DOHH2 (cell line): ENCODE measurements at regions not wholly inside any gene's neighbourhood (a gene's known extent, or its start where the extent isn't known, plus 50 kb on each side); places are given as distances from the start of the nearest gene placed in this dataset.

Experiments
- H3F3A ChIP-seq: fragments of 200-600 bp; sonication (generic), shearing (Covaris generic); 2 replicates; pipeline ENCODE4 v1.6.0; 2016; ENCODE audit warnings: antibody characterized with exemption, mild to moderate bottlenecking; ENCODE audit not compliant: control insufficient read depth, insufficient read depth
- H3K27ac ChIP-seq: fragments of 200-600 bp; sonication (generic); 2 replicates; pipeline ENCODE4 v1.5.1; 2014; ENCODE audit warnings: low read depth, mild to moderate bottlenecking, low read length, moderate library complexity
- H3K27me3 ChIP-seq: fragments of 200-600 bp; sonication (generic); 2 replicates; pipeline ENCODE4 v1.6.1; 2014; ENCODE audit warnings: mild to moderate bottlenecking, low read length, mixed read lengths; ENCODE audit not compliant: control insufficient read depth
- H3K36me3 ChIP-seq: fragments of 200-600 bp; sonication (generic); 2 replicates; pipeline ENCODE4 v1.6.1; 2014; ENCODE audit warnings: mild to moderate bottlenecking, low read length, moderate library complexity, mixed read lengths; ENCODE audit not compliant: control insufficient read depth
- H3K4me1 ChIP-seq: fragments of 200-600 bp; sonication (generic); 2 replicates; pipeline ENCODE4 v1.6.1; 2014; ENCODE audit warnings: mild to moderate bottlenecking, low read length, mixed read lengths; ENCODE audit not compliant: control insufficient read depth
- H3K4me2 ChIP-seq: fragments of 200-600 bp; sonication (generic); 2 replicates; pipeline ENCODE4 v1.6.0; 2014; ENCODE audit warnings: mild to moderate bottlenecking, low read length, moderate library complexity
- H3K4me3 ChIP-seq: fragments of 200-600 bp; sonication (generic); 2 replicates; pipeline ENCODE4 v1.5.1; 2014; ENCODE audit warnings: mild to moderate bottlenecking, low read length, mixed read lengths
- H3K79me2 ChIP-seq: fragments of 200-600 bp; sonication (generic); 2 replicates; pipeline ENCODE4 v1.6.1; 2014; ENCODE audit warnings: mild to moderate bottlenecking, low read length, mixed read lengths; ENCODE audit not compliant: control insufficient read depth
- H3K9me2 ChIP-seq: fragments of 200-600 bp; sonication (generic); replicated peaks from 2 replicates; pipeline ENCODE4 v1.6.1; 2014; ENCODE audit warnings: mild to moderate bottlenecking, low read length, mixed read lengths; ENCODE audit not compliant: control insufficient read depth
- H3K9me3 ChIP-seq: fragments of 200-600 bp; sonication (generic); 2 replicates; pipeline ENCODE4 v1.6.1; 2014; ENCODE audit warnings: antibody characterized with exemption, low read length, mixed read lengths; ENCODE audit not compliant: control insufficient read depth, insufficient read depth
- H4K20me1 ChIP-seq: fragments of 200-600 bp; sonication (generic); 2 replicates; pipeline ENCODE4 v1.6.0; 2014; ENCODE audit warnings: low read depth, mild to moderate bottlenecking, antibody characterized with exemption, low read length, moderate library complexity; ENCODE audit not compliant: control insufficient read depth, insufficient read depth
- EZH2phosphoT487 ChIP-seq: fragments of 200-600 bp; sonication (generic); IDR thresholded peaks from 2 replicates; pipeline ENCODE4 v1.6.1; 2017; ENCODE audit warnings: borderline replicate concordance, mild to moderate bottlenecking, antibody characterized with exemption, low read length, moderate library complexity, mixed read lengths
- TF ChIP-seq, protein P1 (sequence below): fragments of 200-600 bp; sonication (generic); IDR thresholded peaks from one replicate; pipeline ENCODE4 v1.5.1; 2014; ENCODE audit warnings: antibody characterized with exemption, mild to moderate bottlenecking, low read depth, low read length; ENCODE audit not compliant: poor library complexity, severe bottlenecking

DNA sequence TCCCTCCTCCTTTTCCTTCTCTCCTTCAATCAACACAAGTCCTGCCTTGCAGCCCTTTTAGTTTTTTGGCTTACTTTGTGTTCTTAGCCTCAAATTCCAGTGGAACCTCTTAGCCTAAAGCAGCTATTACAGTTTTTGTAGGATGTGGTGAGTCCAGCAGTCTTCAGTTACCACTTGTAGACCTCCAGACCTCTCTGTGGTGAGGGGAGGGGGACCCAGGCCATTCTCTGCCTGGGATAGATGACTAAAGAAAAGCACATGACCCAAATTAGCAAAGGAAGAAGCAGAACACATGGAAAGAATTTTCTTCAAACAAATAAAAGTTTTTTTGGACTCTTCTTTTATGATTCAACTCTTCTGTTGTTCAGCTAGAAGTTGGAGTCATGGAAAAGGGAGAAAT is 246.5 kb downstream of the HAO1 start:
- no peaks in the 10 kb centered on the region for H3K27me3 ChIP-seq
- no peak for TF ChIP-seq EZH2phosphoT487
- TF ChIP-seq, protein P1, sequence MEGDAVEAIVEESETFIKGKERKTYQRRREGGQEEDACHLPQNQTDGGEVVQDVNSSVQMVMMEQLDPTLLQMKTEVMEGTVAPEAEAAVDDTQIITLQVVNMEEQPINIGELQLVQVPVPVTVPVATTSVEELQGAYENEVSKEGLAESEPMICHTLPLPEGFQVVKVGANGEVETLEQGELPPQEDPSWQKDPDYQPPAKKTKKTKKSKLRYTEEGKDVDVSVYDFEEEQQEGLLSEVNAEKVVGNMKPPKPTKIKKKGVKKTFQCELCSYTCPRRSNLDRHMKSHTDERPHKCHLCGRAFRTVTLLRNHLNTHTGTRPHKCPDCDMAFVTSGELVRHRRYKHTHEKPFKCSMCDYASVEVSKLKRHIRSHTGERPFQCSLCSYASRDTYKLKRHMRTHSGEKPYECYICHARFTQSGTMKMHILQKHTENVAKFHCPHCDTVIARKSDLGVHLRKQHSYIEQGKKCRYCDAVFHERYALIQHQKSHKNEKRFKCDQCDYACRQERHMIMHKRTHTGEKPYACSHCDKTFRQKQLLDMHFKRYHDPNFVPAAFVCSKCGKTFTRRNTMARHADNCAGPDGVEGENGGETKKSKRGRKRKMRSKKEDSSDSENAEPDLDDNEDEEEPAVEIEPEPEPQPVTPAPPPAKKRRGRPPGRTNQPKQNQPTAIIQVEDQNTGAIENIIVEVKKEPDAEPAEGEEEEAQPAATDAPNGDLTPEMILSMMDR = no peak
- H3K4me2 ChIP-seq = no peak overlapping the region
- no peak overlapping the region for H3K27ac ChIP-seq
- no peak overlapping the region for H3K4me3 ChIP-seq
- no peaks in the 10 kb centered on the region for H4K20me1 ChIP-seq
- no peaks in the 10 kb centered on the region for H3K9me2 ChIP-seq
- no peaks in the 10 kb centered on the region for H3K4me1 ChIP-seq
- H3K9me3 ChIP-seq = peaks cover 4% of the 10 kb centered on the region; the same call in 1 of the 2 replicates
- no peaks in the 10 kb centered on the region for H3K36me3 ChIP-seq
- no peaks in the 10 kb centered on the region for H3F3A ChIP-seq
- H3K79me2 ChIP-seq = no peaks in the 10 kb centered on the region

GRCh38 chr20:7695051-7695495 is 245.2 kb downstream of the HAO1 start:
- H3K27me3 ChIP-seq = no peaks in the 10 kb centered on the region
- H4K20me1 ChIP-seq = no peaks in the 10 kb centered on the region
- no peaks in the 10 kb centered on the region for H3K79me2 ChIP-seq
- H3F3A ChIP-seq = no peaks in the 10 kb centered on the region
- H3K4me2 ChIP-seq = no peak overlapping the region
- no peaks in the 10 kb centered on the region for H3K36me3 ChIP-seq
- H3K4me1 ChIP-seq = no peaks in the 10 kb centered on the region
- H3K4me3 ChIP-seq = no peak overlapping the region
- no peak for TF ChIP-seq EZH2phosphoT487
- TF ChIP-seq, protein P1 = no peak
- H3K9me3 ChIP-seq = no peaks in the 10 kb centered on the region
- H3K27ac ChIP-seq = no peak overlapping the region
- H3K9me2 ChIP-seq = no peaks in the 10 kb centered on the region

GRCh38 chr20:7695635-7696034 is 244.6 kb downstream of the HAO1 start:
- Histone ChIP-seq H3K4me1 (no peaks in the 10 kb centered on the region), H3K27ac (no peak overlapping the region), H3K9me3 (no peaks in the 10 kb centered on the region), H3K36me3 (no peaks in the 10 kb centered on the region), H3K79me2 (no peaks in the 10 kb centered on the region), H4K20me1 (no peaks in the 10 kb centered on the region), H3K4me2 (no peak overlapping the region), H3K27me3 (no peaks in the 10 kb centered on the region), H3K9me2 (no peaks in the 10 kb centered on the region), H3K4me3 (no peak overlapping the region), H3F3A (no peaks in the 10 kb centered on the region)
- TF ChIP-seq, protein P1 = no peak
- TF ChIP-seq EZH2phosphoT487 = no peak

GRCh38 chr20:7696311-7696710 is 243.9 kb downstream of the HAO1 start:
- no peaks in the 10 kb centered on the region for H3K79me2 ChIP-seq

More at GRCh38 chr20:7696311-7696710, 243.9 kb downstream of the HAO1 start:
- H3F3A ChIP-seq = no peaks in the 10 kb centered on the region
- H3K4me1 ChIP-seq = no peaks in the 10 kb centered on the region
- H3K27ac ChIP-seq = no peak overlapping the region
- no peaks in the 10 kb centered on the region for H3K9me2 ChIP-seq
- H3K4me3 ChIP-seq = no peak overlapping the region
- H4K20me1 ChIP-seq = no peaks in the 10 kb centered on the region
- TF ChIP-seq, protein P1 = no peak
- no peak for TF ChIP-seq EZH2phosphoT487
- no peaks in the 10 kb centered on the region for H3K9me3 ChIP-seq
- H3K4me2 ChIP-seq = no peak overlapping the region
- no peaks in the 10 kb centered on the region for H3K27me3 ChIP-seq
- no peaks in the 10 kb centered on the region for H3K36me3 ChIP-seq
